ENCODE measurements at regions not wholly inside any gene's neighbourhood (a gene's known extent, or its start where the extent isn't known, plus 50 kb on each side); places are given as distances from the start of the nearest gene placed in this dataset.

- H3K9ac ChIP-seq (ENCODE audit: low read length) = no peak overlapping the region
- peaks cover 0 to 5% of the 10 kb centered on the region in 2 experiments; a peak in 2 of 4 replicates for H3K9me3 ChIP-seq (ENCODE audit: control insufficient read depth in 1 of 2, insufficient read depth in 1 of 2, low read depth in 1 of 2, low read length in 2 of 2)
- CTCF ChIA-PET = no interaction called here
- DNase-seq (ENCODE audit: low read depth, low spot score) = no peak
- no peak overlapping the region for H3K4me2 ChIP-seq (ENCODE audit: low read length)
- no peak overlapping the region for H3K27ac ChIP-seq (ENCODE audit: low read depth, low read length)
- RAD21 ChIA-PET (ENCODE audit: low non-redundant PET in 1 of 2, low total read pairs in 2 of 2, uncharacterized antibody in 2 of 2, unreplicated experiment in 2 of 2) = no interaction called here
- BruUV-seq (replicated peaks) = no TSS peak
- no peak overlapping the region for H3K4me3 ChIP-seq (replicated peaks in 1 of 2; ENCODE audit: low read depth in 1 of 2, low read length in 2 of 2)
- H3K9me2 ChIP-seq (ENCODE audit: insufficient read depth) = no peaks in the 10 kb centered on the region
- no peaks in the 10 kb centered on the region for H3K4me1 ChIP-seq (ENCODE audit: control insufficient read depth in 1 of 2, insufficient read depth in 2 of 2, low read length in 2 of 2)
- H3K27me3 ChIP-seq (ENCODE audit: insufficient read depth, low read length) = 0 out of 2 replicates have a peak, but pooled peaks cover 6% of the 10 kb centered on the region
- POLR2A ChIA-PET = no interaction called here
- no peaks in the 10 kb centered on the region for H3K79me2 ChIP-seq (ENCODE audit: insufficient read depth, low read length)
- intact Hi-C loops (cut with micrococcal nuclease) = no loop called here
- H2AFZ ChIP-seq (ENCODE audit: low read depth, low read length, poor library complexity, severe bottlenecking) = no peak overlapping the region
- no peaks in the 10 kb centered on the region for H3K36me3 ChIP-seq (ENCODE audit: control insufficient read depth in 1 of 2, insufficient read depth in 2 of 2, low read length in 2 of 2)
- no peaks in the 10 kb centered on the region for H4K20me1 ChIP-seq (ENCODE audit: insufficient read depth)
- no peak for TF ChIP-seq SRF (IDR thresholded peaks at IDR 0.05; ENCODE audit: low read depth)
- no peak for TF ChIP-seq CEBPB (IDR thresholded peaks at IDR 0.05; ENCODE audit: low read depth)
- no peak for TF ChIP-seq SP1 (IDR thresholded peaks at IDR 0.05; ENCODE audit: low read depth)
- no peak for TF ChIP-seq ZBTB33 (IDR thresholded peaks at IDR 0.05; ENCODE audit: extremely low read depth, insufficient replicate concordance, low read length)
- no peak for TF ChIP-seq JUND (IDR thresholded peaks at IDR 0.05)
- no peak for TF ChIP-seq POLR2AphosphoS5 (IDR thresholded peaks at IDR 0.05; ENCODE audit: low read depth, low read length)
- no peak for TF ChIP-seq EZH2 (IDR thresholded peaks at IDR 0.05)
- no peak for TF ChIP-seq FOSL1 (IDR thresholded peaks at IDR 0.05; ENCODE audit: low read depth)
- TF ChIP-seq ELF1 (IDR thresholded peaks at IDR 0.05; ENCODE audit: borderline replicate concordance, low read depth) = no peak
- TF ChIP-seq REST (IDR thresholded peaks at IDR 0.05; ENCODE audit: low read depth) = no peak
- no peak for TF ChIP-seq SIN3A (IDR thresholded peaks at IDR 0.05; ENCODE audit: low read depth)
- TF ChIP-seq CBX3 (IDR thresholded peaks at IDR 0.05; ENCODE audit: low read depth) = no peak
- no peak for TF ChIP-seq MAX (IDR thresholded peaks at IDR 0.05)
- TF ChIP-seq EZH2phosphoT487 (IDR thresholded peaks at IDR 0.05; ENCODE audit: borderline replicate concordance) = no peak
- TF ChIP-seq EGR1 (IDR thresholded peaks at IDR 0.05; ENCODE audit: low read depth) = no peak
- no peak for ATAC-seq
These were observed 69.7 kb upstream of the MGMT start for GRCh38 chr10:129397198-129397974.
